GM18951 (cell line): ENCODE measurements at regions not wholly inside any gene's neighbourhood (a gene's known extent, or its start where the extent isn't known, plus 50 kb on each side); places are given as distances from the start of the nearest gene placed in this dataset.

Source experiments
- POLR2A ChIP-seq: IDR thresholded peaks from 4 replicates; pipeline ENCODE4 v1.6.1; 2011; ENCODE audit warnings: mild to moderate bottlenecking; ENCODE audit not compliant: insufficient read length, insufficient read depth; ENCODE audit errors: extremely low read depth
- in situ Hi-C: fragments of 300-500 bp; cut with MboI; formaldehyde crosslinking; loops from one replicate; pipeline ENCODE4 v1.12.0; 2022; ENCODE audit warnings: low sequenced_read_pairs, mixed read lengths, inconsistent platforms; ENCODE audit not compliant: unreplicated experiment

- no peak for TF ChIP-seq POLR2A
- in situ Hi-C loops = no loop called here
These were observed 166.7 kb downstream of the ICE1 start for GRCh38 chr5:5588887-5589826.

GRCh38 chr5:5588386-5588785, 165.9 kb downstream of the ICE1 start:
- in situ Hi-C loops = no loop called here
- TF ChIP-seq POLR2A = no peak

GRCh38 chr5:5587474-5587873, 165.0 kb downstream of the ICE1 start:
- in situ Hi-C loops = no loop called here
- TF ChIP-seq POLR2A = no peak

DNA sequence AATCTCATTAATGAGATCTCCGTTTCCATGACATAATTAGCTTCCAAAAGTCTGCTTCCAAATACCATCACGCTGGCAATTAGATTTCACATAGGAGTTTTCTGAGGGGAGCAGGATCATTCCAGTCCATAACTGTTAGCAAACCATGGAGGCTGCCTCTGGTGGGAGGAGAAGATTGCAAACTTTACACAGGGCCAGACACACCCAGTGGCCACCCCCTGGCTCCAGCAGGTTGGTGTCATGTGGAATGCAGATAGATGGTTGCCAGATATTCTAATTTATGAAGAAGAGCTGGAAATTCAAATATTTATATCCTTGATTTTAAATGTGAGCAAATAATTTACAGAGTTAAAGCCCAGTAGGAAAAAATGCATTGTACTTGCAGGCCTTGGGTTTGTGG, 164.2 kb downstream of the ICE1 start:
- in situ Hi-C loops = no loop called here
- TF ChIP-seq POLR2A = no peak

GRCh38 chr5:5585751-5586341, 163.4 kb downstream of the ICE1 start:
- in situ Hi-C loops = no loop called here
- TF ChIP-seq POLR2A = no peak

DNA sequence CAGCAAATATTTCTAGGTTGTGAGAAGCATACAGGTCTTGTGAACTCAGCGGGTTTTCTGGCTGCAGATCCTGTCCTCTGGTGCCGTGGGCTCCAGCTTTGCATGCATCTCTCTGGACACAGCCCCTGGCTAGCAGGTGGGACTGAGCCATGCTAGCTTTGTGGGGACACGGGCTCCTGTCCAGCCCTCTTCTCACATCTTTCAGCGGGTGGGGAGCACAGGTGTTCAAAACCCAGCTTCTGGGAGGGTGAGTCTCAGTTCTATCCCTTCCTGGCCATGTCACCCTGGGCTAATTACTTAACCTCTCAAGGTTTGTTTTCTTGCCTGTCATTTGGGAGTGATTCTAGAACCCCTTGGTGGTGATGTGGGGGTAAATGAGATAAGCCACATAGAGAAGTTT, 162.3 kb downstream of the ICE1 start:
- TF ChIP-seq POLR2A = no peak
- in situ Hi-C loops = no loop called here

DNA sequence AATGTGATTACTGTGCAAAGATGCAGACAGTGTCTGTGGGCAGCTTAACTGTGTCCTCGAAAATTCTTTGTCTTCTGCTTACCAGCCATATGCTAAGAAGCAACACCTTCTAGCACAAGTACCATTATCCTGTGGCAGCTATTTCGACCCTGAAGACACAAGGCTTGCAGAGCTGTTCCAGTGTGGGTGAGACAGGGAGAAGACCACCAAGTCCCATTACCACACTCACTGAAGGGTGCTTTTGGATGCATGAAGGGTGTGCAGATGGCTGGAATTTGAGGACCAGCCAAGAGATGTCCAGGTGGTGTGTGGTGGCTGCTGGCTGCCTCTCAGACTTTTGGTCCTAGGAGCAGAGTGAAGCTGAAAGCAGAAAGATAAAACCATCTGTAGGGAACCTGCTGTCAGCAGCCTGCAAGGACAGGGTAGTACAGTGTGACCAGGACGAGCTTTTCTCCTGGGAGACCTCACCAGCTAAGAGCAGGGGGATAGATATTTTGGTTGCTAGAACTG, 161.8 kb downstream of the ICE1 start:
- in situ Hi-C loops = no loop called here
- TF ChIP-seq POLR2A = no peak

- in situ Hi-C loops = no loop called here
- TF ChIP-seq POLR2A = no peak
These were observed 161.4 kb downstream of the ICE1 start for GRCh38 chr5:5583832-5584231.

- no peak for TF ChIP-seq POLR2A
- in situ Hi-C loops = no loop called here
These were observed 160.7 kb downstream of the ICE1 start for GRCh38 chr5:5583023-5583765.

GRCh38 chr5:5581080-5581479, 158.6 kb downstream of the ICE1 start:
- in situ Hi-C loops = no loop called here
- no peak for TF ChIP-seq POLR2A

- no peak for TF ChIP-seq POLR2A
- in situ Hi-C loops = no loop called here
These were observed 154.3 kb downstream of the ICE1 start for GRCh38 chr5:5576744-5577143.

- in situ Hi-C loops = no loop called here
- no peak for TF ChIP-seq POLR2A
These were observed 153.0 kb downstream of the ICE1 start for GRCh38 chr5:5575461-5575860.

DNA sequence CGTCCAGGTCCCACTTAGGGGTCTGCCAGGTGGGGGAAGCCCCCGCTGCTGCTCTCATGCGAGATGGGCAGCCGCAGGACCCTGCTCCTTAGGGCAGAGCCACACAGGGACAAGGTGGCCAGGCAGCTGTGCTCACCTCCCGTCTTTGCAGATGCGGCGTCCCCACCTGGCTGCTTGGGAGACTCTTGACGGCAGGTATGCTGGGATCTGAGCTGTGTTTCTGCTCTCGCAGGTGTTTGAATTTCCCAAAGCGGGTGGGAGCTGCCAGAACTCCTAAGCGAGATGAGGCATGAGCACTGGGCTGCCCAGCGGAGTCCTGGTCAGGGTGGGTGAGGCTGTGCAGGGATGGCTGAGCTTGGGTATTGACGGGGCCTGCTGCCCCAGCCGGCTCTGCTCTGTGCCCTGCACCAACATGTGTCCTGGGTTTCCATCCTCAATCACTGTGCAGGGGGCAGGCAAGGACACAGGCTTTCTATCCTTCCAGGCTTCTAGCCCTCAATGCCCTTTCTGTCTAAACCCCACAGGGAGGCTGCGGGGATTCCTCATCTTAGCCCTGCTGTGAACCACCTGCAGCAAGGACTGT, 151.4 kb downstream of the ICE1 start:
- no peak for TF ChIP-seq POLR2A
- in situ Hi-C loops = no loop called here
